ENCODE measurements at regions not wholly inside any gene's neighbourhood (a gene's known extent, or its start where the extent isn't known, plus 50 kb on each side); places are given as distances from the start of the nearest gene placed in this dataset.

GRCh38 chr2:226174390-226174789, 625.2 kb downstream of the IRS1 start:
- TF ChIP-seq CTCF (IDR thresholded peaks at IDR 0.05) = no peak
- no peak for TF ChIP-seq POLR2A (IDR thresholded peaks at IDR 0.05)
- no peak for TF ChIP-seq POLR2AphosphoS5 (IDR thresholded peaks at IDR 0.05)
- no peak for TF ChIP-seq EP300 (IDR thresholded peaks at IDR 0.05)
